B cell (primary cell): ENCODE measurements at regions not wholly inside any gene's neighbourhood (a gene's known extent, or its start where the extent isn't known, plus 50 kb on each side); places are given as distances from the start of the nearest gene placed in this dataset.

Experiments used
- ATAC-seq: fragments of 200-7000 bp; cut with Tn5 transposase; one replicate; pipeline ENCODE4 v1.10.0; 2021; ENCODE audit warnings: low read depth, mild to moderate bottlenecking, moderate number of reproducible peaks, moderate library complexity
- CTCF ChIA-PET: fragments of 350-600 bp; sonication (Branson Sonifier 250); formaldehyde crosslinking; loops from one replicate; lab custom pipeline; 2021; ENCODE audit warnings: antibody characterized with exemption, inconsistent platforms; lab: Charles Lee
- POLR2A ChIA-PET: fragments of 350-600 bp; sonication (Branson Sonifier 250); formaldehyde crosslinking; loops from one replicate; lab custom pipeline; 2021; ENCODE audit warnings: antibody characterized with exemption; lab: Charles Lee
- DNase-seq: peaks from one replicate; pipeline ENCODE4 v3.0.0; 2013
- H2AFZ ChIP-seq: 2 replicates; pipeline ENCODE4 v1.6.1; 2012; ENCODE audit warnings: mild to moderate bottlenecking, low read depth, low read length; ENCODE audit not compliant: insufficient read depth, poor library complexity, severe bottlenecking
- H3K27ac ChIP-seq, 2 donors: 1 replicate in 1 of 2; 2 replicates in 1 of 2; pipeline ENCODE4 v1.5.1; 2012 to 2013; ENCODE audit warnings: low read length in 2 of 2, mild to moderate bottlenecking in 2 of 2, moderate library complexity in 1 of 2
- H3K27me3 ChIP-seq, 4 experiments: fragments of 200-600 bp in 1 of 4; sonication (generic) in 1 of 4; replicated peaks in 1 of 4; 1 replicate in 2 of 4; 2 replicates in 2 of 4; pipeline versions ENCODE4 v1.6.1 to v1.7.0; 2013 to 2016; ENCODE audit warnings: low read length in 3 of 4, mild to moderate bottlenecking in 2 of 4, mixed read lengths in 1 of 4, moderate library complexity in 1 of 4; ENCODE audit not compliant: insufficient read depth in 4 of 4, control insufficient read depth in 3 of 4; ENCODE audit errors: control extremely low read depth in 1 of 4
- H3K36me3 ChIP-seq, 2 experiments: replicated peaks in 1 of 2; 1 replicate in 1 of 2; 2 replicates in 1 of 2; pipeline versions ENCODE4 v1.6.1 to v1.7.1; 2013; ENCODE audit warnings: low read length in 1 of 2; ENCODE audit not compliant: insufficient read depth in 2 of 2, control insufficient read depth in 1 of 2; ENCODE audit errors: control extremely low read depth in 1 of 2, extremely low read depth in 1 of 2
- H3K4me1 ChIP-seq, 2 donors: fragments of 200-600 bp in 1 of 2; sonication (generic) in 1 of 2; 1 replicate in 1 of 2; 2 replicates in 1 of 2; pipeline versions ENCODE4 v1.5.1 to v1.6.1; 2013 to 2017; ENCODE audit warnings: low read length in 2 of 2; ENCODE audit not compliant: control insufficient read depth in 2 of 2, insufficient read depth in 2 of 2
- H3K4me2 ChIP-seq: replicated peaks from 2 replicates; pipeline ENCODE3; 2012; ENCODE audit warnings: mild to moderate bottlenecking, low read depth, low read length; ENCODE audit not compliant: poor library complexity, severe bottlenecking
- H3K4me3 ChIP-seq, 5 experiments: fragments of 200-600 bp in 1 of 5; sonication (generic) in 1 of 5; 1 replicate in 3 of 5; 2 replicates in 2 of 5; pipeline versions ENCODE4 v1.5.1 to v1.7.0; 2011 to 2016; ENCODE audit warnings: low read length in 4 of 5, mild to moderate bottlenecking in 4 of 5, low read depth in 2 of 5, control low read depth in 1 of 5, moderate library complexity in 1 of 5; ENCODE audit not compliant: insufficient read depth in 1 of 5; ENCODE audit errors: control extremely low read depth in 1 of 5, extremely low read depth in 1 of 5
- H3K79me2 ChIP-seq: fragments of 200-600 bp; sonication (generic); one replicate; pipeline ENCODE4 v1.6.0; 2016; ENCODE audit warnings: low read length; ENCODE audit not compliant: control insufficient read depth, insufficient read depth
- H3K9ac ChIP-seq: fragments of 200-600 bp; sonication (generic); 2 replicates; pipeline ENCODE4 v1.6.1; 2017; ENCODE audit warnings: mild to moderate bottlenecking, low read length, moderate library complexity
- H3K9me3 ChIP-seq, 3 donors: one replicate each; pipeline versions ENCODE4 v1.6.1 to v1.7.1; 2013; ENCODE audit warnings: low read length in 2 of 3; ENCODE audit not compliant: control insufficient read depth in 2 of 3, insufficient read depth in 1 of 3; ENCODE audit errors: control extremely low read depth in 1 of 3
- H4K20me1 ChIP-seq: 2 replicates; pipeline ENCODE4 v1.6.0; 2012; ENCODE audit warnings: mild to moderate bottlenecking, low read length; ENCODE audit not compliant: insufficient read depth, control insufficient read depth, poor library complexity, severe bottlenecking
- H3K27ac Mint-ChIP-seq: one replicate; pipeline ENCODE4 v1.8.0; 2021; ENCODE audit warnings: mixed read lengths
- H3K27me3 Mint-ChIP-seq: one replicate; pipeline ENCODE4 v1.8.0; 2021; ENCODE audit warnings: mixed read lengths
- H3K4me1 Mint-ChIP-seq: one replicate; pipeline ENCODE4 v1.8.0; 2021; ENCODE audit warnings: mixed read lengths
- H3K4me3 Mint-ChIP-seq: one replicate; pipeline ENCODE4 v1.8.0; 2021; ENCODE audit warnings: mixed read lengths
- H3K9me3 Mint-ChIP-seq: one replicate; pipeline ENCODE4 v1.8.0; 2022; ENCODE audit warnings: mixed read lengths; ENCODE audit not compliant: insufficient read depth
- CTCF ChIP-seq: fragments of 200-600 bp; IDR thresholded peaks from one replicate; pipeline ENCODE4 v1.8.0; 2022; ENCODE audit warnings: antibody characterized with exemption, mild to moderate bottlenecking
- EZH2 ChIP-seq: IDR thresholded peaks from 2 replicates; pipeline ENCODE4 v1.6.1; 2012; ENCODE audit warnings: borderline replicate concordance, low read depth, mild to moderate bottlenecking, moderate library complexity, low read length; ENCODE audit not compliant: insufficient read depth, poor library complexity, severe bottlenecking
- WGBS: methylation state at CpG from one replicate; pipeline ENCODE4 v1.1.5; 2013; ENCODE audit warnings: missing lambda C conversion rate; ENCODE audit not compliant: insufficient coverage; 5-methylcytosine and 5-hydroxymethylcytosine counted together
- intact Hi-C: fragments of 100-400 bp; cut with micrococcal nuclease; formaldehyde crosslinking; loops from one replicate; pipeline ENCODE4 v1.10.0; 2022

GRCh38 chr7:16354573-16354972 lies 66.8 kb downstream of the CRPPA start:
- no peaks in the 10 kb centered on the region for H3K27me3 ChIP-seq
- Mint-ChIP-seq H3K4me1 (no peaks in the 10 kb centered on the region), H3K27me3 (no peaks in the 10 kb centered on the region), H3K27ac (no peak overlapping the region), H3K4me3 (no peak overlapping the region), H3K9me3 (peaks cover 3% of the 10 kb centered on the region)
- no peaks in the 10 kb centered on the region for H3K36me3 ChIP-seq
- intact Hi-C loops: no loop called here
- H3K4me2 ChIP-seq: no peak overlapping the region
- H2AFZ ChIP-seq: no peak overlapping the region
- POLR2A ChIA-PET: no interaction called here
- no peaks in the 10 kb centered on the region for H3K79me2 ChIP-seq
- CTCF ChIA-PET: no interaction called here
- no peak for ATAC-seq
- H3K9me3 ChIP-seq: peaks cover 0 to 2% (median 0%) of the 10 kb centered on the region in 3 donors
- no peak overlapping the region for H3K9ac ChIP-seq
- H3K27ac ChIP-seq: no peak overlapping the region
- H3K4me1 ChIP-seq: no peaks in the 10 kb centered on the region
- DNase-seq: no peak
- WGBS: no CpG with 5 or more reads among the region's 1 CpG
- TF ChIP-seq EZH2 (no peak), CTCF (no peak)
- H3K4me3 ChIP-seq: no peak overlapping the region
- H4K20me1 ChIP-seq: no peaks in the 10 kb centered on the region

- H3K4me1 ChIP-seq: no peaks in the 10 kb centered on the region
- peaks cover 0 to 2% (median 0%) of the 10 kb centered on the region in 3 donors for H3K9me3 ChIP-seq
- H3K27me3 ChIP-seq: no peaks in the 10 kb centered on the region
- ATAC-seq (no peak), DNase-seq (no peak)
- no peak overlapping the region for H3K27ac Mint-ChIP-seq
- ChIA-PET CTCF (no interaction called here), POLR2A (no interaction called here)
- H3K9me3 Mint-ChIP-seq: peaks cover 5% of the 10 kb centered on the region
- H4K20me1 ChIP-seq: no peaks in the 10 kb centered on the region
- H3K27ac ChIP-seq: no peak overlapping the region
- H3K4me3 Mint-ChIP-seq: no peak overlapping the region
- H2AFZ ChIP-seq: no peak overlapping the region
- H3K4me3 ChIP-seq: no peak overlapping the region
- H3K79me2 ChIP-seq: no peaks in the 10 kb centered on the region
- no peak for TF ChIP-seq EZH2
- no peak for TF ChIP-seq CTCF
- H3K36me3 ChIP-seq: no peaks in the 10 kb centered on the region
- no peaks in the 10 kb centered on the region for H3K27me3 Mint-ChIP-seq
- no peaks in the 10 kb centered on the region for H3K4me1 Mint-ChIP-seq
- H3K4me2 ChIP-seq: no peak overlapping the region
- intact Hi-C loops: no loop called here
- no peak overlapping the region for H3K9ac ChIP-seq
- WGBS: 100% methylated on average over 1 of the region's 4 CpGs
Measured at GRCh38 chr7:16353226-16353625, 68.1 kb downstream of the CRPPA start.
